ENCODE measurements at regions not wholly inside any gene's neighbourhood (a gene's known extent, or its start where the extent isn't known, plus 50 kb on each side); places are given as distances from the start of the nearest gene placed in this dataset.
A peak's percentile ranks its signal among the peaks of the same experiment; 100 is the strongest.

DNA sequence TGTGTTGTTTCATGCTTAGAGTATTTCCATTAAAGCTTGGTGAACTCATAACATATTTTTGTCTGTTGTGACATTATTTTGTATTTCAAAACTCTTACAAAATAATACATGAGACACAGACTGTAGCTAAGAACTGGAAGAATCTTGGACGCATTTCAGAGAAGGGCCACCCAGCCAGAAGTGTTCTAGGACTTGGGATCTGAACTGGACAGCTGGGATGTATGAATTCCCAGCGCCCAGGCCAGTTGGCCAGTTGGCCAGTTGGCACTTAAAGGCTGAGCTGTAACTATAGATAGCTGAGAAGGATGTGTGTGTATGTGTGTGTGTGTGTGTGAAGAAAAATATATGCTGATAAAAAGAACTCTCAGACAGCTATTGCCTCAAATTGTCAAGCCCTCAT is 193.4 kb upstream of the GPR101 start:
- DNase-seq (no peak), ATAC-seq (ENCODE audit: low read depth) (no peak)
- no peaks in the 10 kb centered on the region for H3K36me3 Mint-ChIP-seq
- no peaks in the 10 kb centered on the region for H3K27me3 Mint-ChIP-seq
- POLR2A ChIA-PET: no interaction called here
- H3K27ac Mint-ChIP-seq: no peak overlapping the region
- no peak overlapping the region for H3K4me3 Mint-ChIP-seq
- H3K4me1 Mint-ChIP-seq: no peaks in the 10 kb centered on the region
- no peaks in the 10 kb centered on the region for H3K9me3 Mint-ChIP-seq

DNA sequence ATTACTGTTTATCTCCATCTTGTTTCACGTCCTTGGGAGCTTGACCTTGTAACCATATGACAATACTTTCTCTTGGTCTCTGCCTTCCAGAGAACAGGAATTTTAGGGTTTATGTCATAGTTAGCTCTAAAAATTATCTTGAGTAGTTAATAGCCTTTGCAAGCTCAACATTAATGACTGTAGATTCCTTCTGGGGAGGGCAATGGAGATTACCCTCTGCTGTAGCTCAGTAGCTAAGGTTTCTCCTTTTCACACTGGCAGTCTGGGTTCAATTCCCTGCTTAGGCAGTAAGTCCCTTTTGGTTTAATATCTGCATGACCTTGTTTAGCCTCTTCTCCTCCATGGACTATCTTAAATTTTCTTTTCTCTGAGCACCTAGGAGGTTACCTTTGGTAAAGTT is 181.7 kb upstream of the GPR101 start:
- Mint-ChIP-seq H3K27me3 (no peaks in the 10 kb centered on the region), H3K4me1 (no peaks in the 10 kb centered on the region), H3K36me3 (no peaks in the 10 kb centered on the region), H3K9me3 (no peaks in the 10 kb centered on the region), H3K4me3 (no peak overlapping the region), H3K27ac (no peak overlapping the region)
- POLR2A ChIA-PET: no interaction called here
- ATAC-seq (ENCODE audit: low read depth) (no peak), DNase-seq (no peak)

DNA sequence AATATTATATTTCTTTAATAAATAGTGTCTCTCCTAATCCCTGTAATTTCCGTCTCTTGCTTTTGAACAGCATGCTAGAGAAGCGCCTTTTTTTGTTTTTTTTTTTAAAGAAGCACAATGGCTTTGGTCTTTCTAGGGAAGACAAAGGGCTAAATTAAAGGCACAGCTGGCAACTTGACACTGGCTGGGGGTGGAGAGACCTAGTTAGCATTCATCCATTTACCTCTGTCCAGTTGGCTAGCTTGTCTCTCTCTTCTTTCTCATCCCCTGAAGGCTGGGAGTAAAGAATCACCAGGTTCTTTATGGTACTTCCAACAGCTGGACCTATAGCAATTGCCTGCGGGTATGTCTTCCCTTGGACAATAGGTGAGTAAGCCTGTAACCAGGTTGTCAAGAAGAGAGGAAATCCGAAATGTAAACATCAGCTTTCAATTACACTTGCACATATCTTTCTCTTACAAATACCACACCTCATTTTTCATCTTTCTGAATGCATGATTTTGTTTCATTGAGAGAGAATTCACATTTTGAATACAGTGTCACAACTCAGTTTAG is 178.4 kb upstream of the GPR101 start:
- Mint-ChIP-seq H3K27ac (no peak overlapping the region), H3K27me3 (no peaks in the 10 kb centered on the region), H3K9me3 (no peaks in the 10 kb centered on the region), H3K4me1 (no peaks in the 10 kb centered on the region), H3K4me3 (no peak overlapping the region), H3K36me3 (no peaks in the 10 kb centered on the region)
- ATAC-seq (ENCODE audit: low read depth): no peak
- POLR2A ChIA-PET: no interaction called here
- DNase-seq: no peak

DNA sequence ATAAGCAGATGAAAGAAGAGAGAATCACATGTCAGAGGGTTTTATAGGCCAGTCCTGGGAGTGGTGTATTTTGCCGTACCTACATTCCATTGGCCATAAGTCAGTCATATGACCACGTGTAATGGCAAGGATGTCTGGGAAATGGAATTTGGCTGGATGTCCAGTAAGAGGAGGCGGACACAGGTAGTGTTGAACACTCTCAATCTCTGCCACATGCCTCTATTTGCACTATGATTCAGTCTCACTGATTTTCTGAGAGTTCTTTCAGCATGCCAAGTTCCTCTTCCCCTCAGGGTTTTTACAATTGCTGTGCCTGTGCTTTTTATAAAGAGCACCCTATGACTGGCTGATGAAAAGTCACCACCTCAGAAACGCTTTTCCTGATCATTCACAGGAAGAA is 164.2 kb upstream of the GPR101 start:
- DNase-seq (no peak), ATAC-seq (ENCODE audit: low read depth) (no peak)
- Mint-ChIP-seq H3K27me3 (no peaks in the 10 kb centered on the region), H3K27ac (no peak overlapping the region), H3K4me1 (no peaks in the 10 kb centered on the region), H3K9me3 (no peaks in the 10 kb centered on the region), H3K36me3 (no peaks in the 10 kb centered on the region), H3K4me3 (no peak overlapping the region)
- POLR2A ChIA-PET: no interaction called here

DNA sequence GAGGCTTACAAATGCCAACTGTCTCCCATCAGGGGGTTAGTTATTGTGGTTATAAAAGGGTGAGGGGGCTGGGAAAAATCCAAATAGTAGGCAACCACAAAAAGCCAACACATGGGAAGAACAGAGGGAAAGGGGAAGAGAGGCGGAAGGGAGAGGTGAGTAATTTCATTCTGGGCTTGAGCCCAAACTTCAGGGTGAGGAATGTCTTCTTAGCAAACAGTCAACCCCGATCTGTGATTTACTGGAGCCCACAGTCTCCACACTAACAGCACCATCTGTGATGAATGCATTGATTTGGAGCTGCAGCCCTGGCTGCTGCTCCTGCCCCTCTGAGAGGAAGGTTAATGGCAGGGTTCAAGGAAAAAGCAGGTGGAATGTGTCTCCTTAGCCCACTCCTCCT is 162.2 kb upstream of the GPR101 start:
- H3K4me3 Mint-ChIP-seq: no peak overlapping the region
- no peak overlapping the region for H3K27ac Mint-ChIP-seq
- no peak for DNase-seq
- POLR2A ChIA-PET: no interaction called here
- no peaks in the 10 kb centered on the region for H3K4me1 Mint-ChIP-seq
- no peak for ATAC-seq (ENCODE audit: low read depth)
- H3K9me3 Mint-ChIP-seq: no peaks in the 10 kb centered on the region
- H3K27me3 Mint-ChIP-seq: no peaks in the 10 kb centered on the region
- no peaks in the 10 kb centered on the region for H3K36me3 Mint-ChIP-seq

DNA sequence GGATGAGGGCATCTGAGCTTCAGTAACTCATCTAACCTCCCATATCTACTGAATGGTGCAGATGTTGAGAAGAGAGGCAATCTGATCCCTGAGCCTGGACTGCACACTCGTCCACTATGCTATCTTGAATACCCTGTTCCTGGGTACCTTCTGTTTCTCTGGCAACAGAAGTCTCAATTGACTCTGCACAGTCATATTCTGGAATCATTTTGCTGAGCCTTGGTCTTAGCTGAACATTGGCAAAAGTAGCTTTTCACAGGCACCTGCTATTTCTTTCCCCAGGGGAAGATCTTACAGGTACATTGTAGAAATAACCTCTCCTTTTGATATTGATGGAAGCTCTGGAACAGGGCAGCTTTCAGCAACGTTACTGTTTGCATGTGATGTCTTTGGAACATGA is 161.5 kb upstream of the GPR101 start:
- H3K4me3 Mint-ChIP-seq: no peak overlapping the region
- no peaks in the 10 kb centered on the region for H3K36me3 Mint-ChIP-seq
- H3K9me3 Mint-ChIP-seq: no peaks in the 10 kb centered on the region
- H3K4me1 Mint-ChIP-seq: no peaks in the 10 kb centered on the region
- POLR2A ChIA-PET: no interaction called here
- H3K27ac Mint-ChIP-seq: no peak overlapping the region
- no peak for DNase-seq
- no peak for ATAC-seq (ENCODE audit: low read depth)
- H3K27me3 Mint-ChIP-seq: no peaks in the 10 kb centered on the region

DNA sequence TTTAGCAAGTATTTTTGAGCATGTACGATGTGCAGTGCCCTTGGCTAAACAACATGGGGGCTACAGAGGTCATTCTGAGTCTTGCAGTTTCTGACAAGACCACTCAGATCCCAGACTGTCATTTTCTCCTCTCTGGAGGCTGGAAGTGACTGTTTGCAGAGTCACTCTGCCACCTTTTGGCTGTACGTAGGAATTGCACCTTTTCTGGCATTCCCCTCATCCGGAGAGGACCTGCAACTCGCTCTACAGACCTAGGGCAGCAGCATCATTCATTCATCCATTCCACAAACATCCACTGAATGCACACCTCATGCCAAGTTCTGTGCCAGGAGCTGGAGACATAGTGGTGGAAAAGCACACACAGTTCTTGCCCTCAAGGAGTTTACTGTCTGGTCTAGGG is 160.4 kb upstream of the GPR101 start:
- no peak overlapping the region for H3K4me3 Mint-ChIP-seq
- no peak for DNase-seq
- no peaks in the 10 kb centered on the region for H3K9me3 Mint-ChIP-seq
- no peak for ATAC-seq (ENCODE audit: low read depth)
- no peak overlapping the region for H3K27ac Mint-ChIP-seq
- no peaks in the 10 kb centered on the region for H3K27me3 Mint-ChIP-seq
- no peaks in the 10 kb centered on the region for H3K36me3 Mint-ChIP-seq
- H3K4me1 Mint-ChIP-seq: no peaks in the 10 kb centered on the region
- POLR2A ChIA-PET: no interaction called here

DNA sequence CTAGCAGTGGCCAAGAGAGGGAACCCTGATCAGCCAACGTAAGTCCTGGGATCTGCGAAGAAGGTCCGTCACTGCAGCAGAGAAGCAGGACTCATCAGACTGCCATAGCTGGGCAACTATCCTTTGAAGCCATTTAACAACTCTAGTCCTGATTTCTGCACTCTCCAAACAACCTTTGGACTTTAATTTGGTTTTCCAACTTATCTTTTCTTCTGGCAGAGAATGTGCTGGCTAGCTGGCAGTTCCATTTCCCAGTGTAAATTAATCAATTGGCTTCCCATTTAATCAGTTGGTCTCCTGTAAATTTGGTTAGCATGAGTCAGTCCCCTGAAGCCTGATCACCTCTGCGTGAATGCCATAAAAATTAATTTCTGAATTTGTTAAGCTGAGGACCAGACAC is 153.7 kb upstream of the GPR101 start:
- no peaks in the 10 kb centered on the region for H3K9me3 Mint-ChIP-seq

DNA sequence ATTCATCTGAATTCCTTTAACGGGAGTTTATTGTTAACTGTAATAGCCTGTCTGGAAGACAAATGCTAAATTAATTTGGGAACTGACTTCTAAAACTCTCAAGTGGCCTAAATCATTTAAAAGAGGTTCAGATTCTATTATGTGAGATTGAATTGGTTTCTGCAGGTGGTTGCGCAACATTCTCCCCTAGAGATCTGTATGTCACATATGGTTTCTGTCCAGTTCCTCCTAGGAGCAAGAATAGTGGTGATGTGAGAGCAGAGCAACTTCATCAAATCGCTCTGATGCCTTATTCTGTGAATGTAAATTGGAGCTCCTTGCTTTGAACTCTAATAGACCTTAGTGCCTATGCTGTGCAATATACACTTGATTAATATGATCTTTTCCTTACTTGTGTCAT is 144.6 kb upstream of the GPR101 start:
- Mint-ChIP-seq H3K9me3 (no peaks in the 10 kb centered on the region), H3K4me3 (no peak overlapping the region), H3K36me3 (no peaks in the 10 kb centered on the region), H3K27me3 (no peaks in the 10 kb centered on the region), H3K4me1 (no peaks in the 10 kb centered on the region), H3K27ac (no peak overlapping the region)
- POLR2A ChIA-PET: no interaction called here
- ATAC-seq (ENCODE audit: low read depth) (no peak), DNase-seq (no peak)

More for the DNA sequence above, 153.7 kb upstream of the GPR101 start:
- Mint-ChIP-seq H3K4me3 (no peak overlapping the region), H3K27ac (no peak overlapping the region), H3K27me3 (no peaks in the 10 kb centered on the region), H3K36me3 (no peaks in the 10 kb centered on the region), H3K4me1 (no peaks in the 10 kb centered on the region)
- POLR2A ChIA-PET: no interaction called here
- no peak for DNase-seq
- ATAC-seq (ENCODE audit: low read depth): no peak

DNA sequence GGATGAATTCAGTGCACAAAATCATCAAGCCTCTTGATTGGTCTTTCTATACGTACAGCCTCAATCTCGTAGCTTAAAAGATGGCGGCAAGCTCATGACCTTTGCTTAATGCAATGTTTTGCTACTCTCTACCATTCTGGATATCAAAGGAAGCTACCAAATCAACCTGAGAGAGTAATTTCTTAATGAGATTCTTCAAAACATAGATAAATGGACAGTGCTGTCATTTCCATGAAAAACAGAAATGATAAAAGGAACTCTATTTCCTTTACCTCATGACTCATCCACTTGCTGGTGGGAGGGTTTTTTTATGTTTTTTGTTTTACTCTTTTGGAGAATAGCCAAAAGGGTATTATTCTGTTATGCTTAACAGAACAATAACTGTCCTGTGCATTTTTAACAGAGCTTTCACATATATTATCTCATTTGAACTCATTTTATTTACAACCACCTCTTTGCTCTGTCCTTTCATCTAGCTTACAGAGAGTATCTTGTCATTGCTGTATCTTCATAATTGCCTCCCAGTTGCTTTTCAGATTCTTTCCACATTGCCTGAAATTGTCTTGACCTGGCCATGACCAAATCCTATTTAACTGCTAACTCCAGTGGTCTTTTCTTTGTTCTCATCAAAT is 138.6 kb upstream of the GPR101 start:
- DNase-seq (no peak), ATAC-seq (ENCODE audit: low read depth) (no peak)
- Mint-ChIP-seq H3K4me3 (no peak overlapping the region), H3K9me3 (no peaks in the 10 kb centered on the region), H3K27ac (no peak overlapping the region), H3K36me3 (no peaks in the 10 kb centered on the region), H3K27me3 (no peaks in the 10 kb centered on the region), H3K4me1 (peaks cover 2% of the 10 kb centered on the region)
- POLR2A ChIA-PET: no interaction called here

DNA sequence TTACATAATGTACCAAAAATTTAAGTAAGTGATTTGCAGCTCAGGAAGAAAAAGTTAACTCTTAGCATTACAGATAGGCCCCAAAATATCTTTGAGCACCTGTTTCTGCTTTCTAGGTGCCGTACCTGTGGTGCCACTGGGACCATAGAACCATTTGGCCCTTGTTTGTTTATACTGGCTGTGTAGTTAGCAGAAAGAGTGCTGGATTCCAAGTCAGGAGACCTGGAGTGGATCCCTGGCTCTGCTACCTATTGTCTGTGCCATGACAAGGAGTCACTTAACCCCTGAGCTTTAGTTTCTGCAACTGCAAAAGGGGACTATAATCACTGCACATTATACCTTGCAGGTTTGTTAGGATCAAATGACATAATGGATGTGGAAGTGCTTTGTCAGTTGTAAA is 137.8 kb upstream of the GPR101 start:
- POLR2A ChIA-PET: no interaction called here
- Mint-ChIP-seq H3K27ac (no peak overlapping the region), H3K4me3 (no peak overlapping the region), H3K9me3 (no peaks in the 10 kb centered on the region), H3K27me3 (peaks cover 2% of the 10 kb centered on the region), H3K36me3 (no peaks in the 10 kb centered on the region), H3K4me1 (peaks cover 2% of the 10 kb centered on the region)
- ATAC-seq (ENCODE audit: low read depth): no peak
- no peak for DNase-seq

DNA sequence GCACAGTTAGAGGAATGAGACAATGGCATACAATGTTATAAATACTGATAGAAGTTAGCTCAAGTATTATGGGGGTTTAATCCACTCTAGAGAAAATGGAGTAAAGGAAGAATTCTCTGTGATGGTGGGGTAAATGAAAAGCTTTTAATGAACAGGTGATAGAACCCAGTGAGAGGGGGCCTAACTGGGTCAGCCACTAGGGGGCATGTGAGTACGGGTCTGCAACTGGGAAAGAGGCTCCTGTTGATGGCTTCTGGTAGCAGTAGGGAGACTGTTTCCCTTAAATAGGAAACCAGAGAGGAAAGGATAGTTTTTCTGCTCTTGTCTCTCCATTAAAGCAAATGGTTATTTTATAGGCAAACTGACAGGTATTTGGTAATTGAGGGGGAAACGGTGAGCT is 132.8 kb upstream of the GPR101 start:
- peak; percentile 21 for DNase-seq
- H3K9me3 Mint-ChIP-seq: no peaks in the 10 kb centered on the region
- no peak overlapping the region for H3K4me3 Mint-ChIP-seq
- H3K27ac Mint-ChIP-seq: no peak overlapping the region
- no peaks in the 10 kb centered on the region for H3K36me3 Mint-ChIP-seq
- POLR2A ChIA-PET: no interaction called here
- H3K4me1 Mint-ChIP-seq: no peaks in the 10 kb centered on the region
- ATAC-seq (ENCODE audit: low read depth): no peak
- H3K27me3 Mint-ChIP-seq: peaks cover 4% of the 10 kb centered on the region

DNA sequence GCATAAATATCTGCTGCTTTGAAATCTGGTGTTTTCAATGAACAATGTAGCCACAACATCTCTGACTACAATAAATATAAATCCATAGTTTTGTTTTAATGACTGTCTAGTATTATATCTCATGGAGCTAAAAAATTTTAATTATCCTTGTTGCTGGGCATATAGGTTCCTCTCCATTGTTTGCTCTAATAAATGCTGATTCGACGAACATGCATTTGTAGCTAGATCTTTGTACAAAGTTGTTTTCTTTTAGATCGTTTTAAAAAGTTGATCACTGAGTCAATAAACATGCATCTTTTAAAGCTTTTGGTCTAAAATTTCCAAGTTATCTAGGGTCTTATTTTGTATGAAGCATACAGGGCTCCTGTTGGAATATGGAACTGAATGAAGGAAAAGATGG is 130.5 kb upstream of the GPR101 start:
- Mint-ChIP-seq H3K27me3 (peaks cover 6% of the 10 kb centered on the region), H3K9me3 (no peaks in the 10 kb centered on the region), H3K27ac (no peak overlapping the region), H3K36me3 (no peaks in the 10 kb centered on the region), H3K4me3 (no peak overlapping the region), H3K4me1 (no peaks in the 10 kb centered on the region)
- DNase-seq (no peak), ATAC-seq (ENCODE audit: low read depth) (no peak)
- POLR2A ChIA-PET: no interaction called here

DNA sequence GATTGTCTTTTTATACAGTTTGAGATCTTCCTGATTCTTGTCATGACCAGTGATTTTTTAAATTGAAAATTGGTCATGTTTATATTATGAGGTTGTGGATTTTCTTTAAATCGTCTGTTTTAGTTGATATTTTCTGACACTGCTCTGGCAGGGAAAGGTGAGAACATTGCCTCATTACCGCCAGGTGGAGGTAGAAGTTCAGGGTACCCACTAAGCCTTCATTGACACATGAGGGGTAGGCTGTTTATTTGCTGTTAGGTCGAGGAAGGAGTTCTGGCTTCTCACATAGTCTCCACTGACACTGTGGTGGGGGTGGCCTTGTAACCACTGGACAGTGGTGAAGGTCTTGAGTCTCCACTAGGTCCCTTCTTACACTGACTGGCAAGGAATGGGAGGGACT is 117.6 kb upstream of the GPR101 start:
- Mint-ChIP-seq H3K36me3 (no peaks in the 10 kb centered on the region), H3K27me3 (peaks cover 8% of the 10 kb centered on the region), H3K9me3 (no peaks in the 10 kb centered on the region), H3K4me3 (no peak overlapping the region), H3K4me1 (no peaks in the 10 kb centered on the region), H3K27ac (no peak overlapping the region)
- no peak for ATAC-seq (ENCODE audit: low read depth)
- POLR2A ChIA-PET: no interaction called here
- DNase-seq: no peak

DNA sequence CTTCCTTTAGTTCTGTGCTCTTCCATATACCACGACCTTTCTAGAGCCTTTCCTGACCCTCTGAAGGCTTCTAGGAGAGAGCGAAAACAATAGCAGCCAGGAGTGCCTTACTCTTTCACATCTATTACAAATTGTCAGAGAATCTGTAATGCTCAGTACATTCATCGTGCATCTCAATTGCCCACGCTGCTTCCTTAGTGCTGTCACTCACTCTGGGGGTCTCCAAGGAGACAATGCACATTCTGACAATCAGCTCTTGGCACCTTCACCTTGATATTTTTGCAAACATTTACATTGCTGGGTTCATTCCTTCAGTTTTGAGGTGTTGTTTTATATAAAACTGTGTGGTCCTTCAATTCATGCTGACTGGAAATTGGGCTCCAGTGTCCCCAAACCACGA is 110.1 kb upstream of the GPR101 start:
- POLR2A ChIA-PET: no interaction called here
- no peaks in the 10 kb centered on the region for H3K36me3 Mint-ChIP-seq
- H3K27ac Mint-ChIP-seq: no peak overlapping the region
- H3K4me1 Mint-ChIP-seq: no peaks in the 10 kb centered on the region
- peaks cover 2% of the 10 kb centered on the region for H3K27me3 Mint-ChIP-seq
- no peak overlapping the region for H3K4me3 Mint-ChIP-seq
- ATAC-seq (ENCODE audit: low read depth): no peak
- no peaks in the 10 kb centered on the region for H3K9me3 Mint-ChIP-seq
- no peak for DNase-seq
